SK-N-SH (cell line): ENCODE measurements at regions not wholly inside any gene's neighbourhood (a gene's known extent, or its start where the extent isn't known, plus 50 kb on each side); places are given as distances from the start of the nearest gene placed in this dataset.

Experiments
- CTCF ChIA-PET: fragments of 300-600, 350-600 bp; formaldehyde crosslinking; extraction: SDS; loops from one replicate; lab custom pipeline; 2021; lab: Yijun Ruan, JAX
- POLR2A ChIA-PET: fragments of 350-600 bp; sonication (Branson Sonifier 250); formaldehyde crosslinking; extraction: SDS; loops from one replicate; lab custom pipeline; 2020; ENCODE audit warnings: antibody characterized with exemption, inconsistent platforms; lab: Yijun Ruan, JAX
- DNase-seq: peaks from one replicate; pipeline ENCODE4 v3.0.0; 2012
- H2AFZ ChIP-seq: fragments of 200-600 bp; sonication (generic); 2 replicates; pipeline ENCODE4 v1.8.1; 2016; ENCODE audit warnings: antibody characterized with exemption, mild to moderate bottlenecking, low read depth
- H3F3A ChIP-seq: fragments of 200-600 bp; sonication (generic); replicated peaks from 2 replicates; pipeline ENCODE3; 2016; ENCODE audit warnings: antibody characterized with exemption, mild to moderate bottlenecking; ENCODE audit not compliant: insufficient read depth
- H3K27ac ChIP-seq, 2 experiments: fragments of 200-500 bp in 1 of 2; fragments of 200-600 bp in 1 of 2; sonication (Bioruptor generic) in 1 of 2; sonication (generic), shearing (Covaris generic) in 1 of 2; 2 replicates each; pipeline versions ENCODE4 v1.5.1 to v1.6.1; 2014 to 2016; ENCODE audit warnings: low read depth in 2 of 2, inconsistent platforms in 1 of 2, low read length in 1 of 2, mild to moderate bottlenecking in 1 of 2, mixed read lengths in 1 of 2
- H3K27me3 ChIP-seq: fragments of 200-600 bp; sonication (generic), shearing (Covaris generic); 2 replicates; pipeline ENCODE4 v1.6.1; 2016; ENCODE audit warnings: mixed run types; ENCODE audit not compliant: insufficient read depth
- H3K36me3 ChIP-seq, 2 experiments: fragments of 200-500 bp in 1 of 2; fragments of 200-600 bp in 1 of 2; sonication (Bioruptor generic) in 1 of 2; sonication (generic) in 1 of 2; replicated peaks in 1 of 2; 2 replicates each; pipeline versions ENCODE3 to v1.5.1; 2014 to 2016; ENCODE audit warnings: low read length in 1 of 2, mild to moderate bottlenecking in 1 of 2; ENCODE audit not compliant: insufficient read depth in 2 of 2, control insufficient read depth in 1 of 2
- H3K4me1 ChIP-seq, 2 experiments: fragments of 200-500 bp in 1 of 2; fragments of 200-600 bp in 1 of 2; sonication (Bioruptor generic) in 1 of 2; sonication (generic), shearing (Covaris generic) in 1 of 2; 2 replicates each; pipeline versions ENCODE4 v1.5.1 to v1.6.1; 2014 to 2016; ENCODE audit warnings: low read depth in 1 of 2, low read length in 1 of 2, mixed run types in 1 of 2; ENCODE audit not compliant: insufficient read depth in 2 of 2, control insufficient read depth in 1 of 2
- H3K4me2 ChIP-seq: fragments of 200-600 bp; sonication (generic), shearing (Covaris generic); 2 replicates; pipeline ENCODE4 v1.6.1; 2017; ENCODE audit warnings: mixed run types
- H3K4me3 ChIP-seq, 2 experiments: fragments of 200-500 bp in 1 of 2; fragments of 200-600 bp in 1 of 2; sonication (Bioruptor generic) in 1 of 2; sonication (generic), shearing (Covaris generic) in 1 of 2; 2 replicates each; pipeline versions ENCODE4 v1.5.1 to v1.8.1; 2014 to 2016; ENCODE audit warnings: low read depth in 2 of 2, inconsistent platforms in 1 of 2, low read length in 1 of 2, mild to moderate bottlenecking in 1 of 2, mixed read lengths in 1 of 2, moderate library complexity in 1 of 2
- H3K79me2 ChIP-seq: fragments of 200-600 bp; sonication (generic); 2 replicates; pipeline ENCODE4 v1.8.1; 2017; ENCODE audit warnings: mild to moderate bottlenecking; ENCODE audit not compliant: insufficient read depth
- H3K9ac ChIP-seq: fragments of 200-600 bp; sonication (generic); 2 replicates; pipeline ENCODE4 v1.6.1; 2017; ENCODE audit warnings: mixed run types
- H3K9me2 ChIP-seq: fragments of 200-600 bp; sonication (generic); 2 replicates; pipeline ENCODE4 v1.6.1; 2017; ENCODE audit warnings: mixed run types
- H3K9me3 ChIP-seq: fragments of 200-600 bp; sonication (generic); 2 replicates; pipeline ENCODE4 v1.6.1; 2017; ENCODE audit warnings: mixed run types, mild to moderate bottlenecking, moderate library complexity
- H4K20me1 ChIP-seq: fragments of 200-600 bp; sonication (generic); 2 replicates; pipeline ENCODE4 v1.6.1; 2017; ENCODE audit warnings: mild to moderate bottlenecking, mixed run types; ENCODE audit not compliant: insufficient read depth
- CHD2 ChIP-seq: fragments of 150-350 bp; IDR thresholded peaks from 2 replicates; pipeline ENCODE4 v1.6.1; 2018; ENCODE audit warnings: low read length; ENCODE audit not compliant: partially characterized antibody
- ELF1 ChIP-seq: IDR thresholded peaks from 2 replicates; pipeline ENCODE4 v1.4.0; 2012
- FOXJ3 ChIP-seq: sonication (generic); formaldehyde crosslinking; IDR thresholded peaks from 2 replicates; pipeline ENCODE4 v1.5.1; 2020; ENCODE audit warnings: mild to moderate bottlenecking, missing genetic modification reagents
- FOXM1 ChIP-seq: IDR thresholded peaks from 2 replicates; pipeline ENCODE4 v1.4.0; 2012; ENCODE audit warnings: low read depth, mild to moderate bottlenecking
- PBX3 ChIP-seq: IDR thresholded peaks from 2 replicates; pipeline ENCODE4; 2012
- REST ChIP-seq: IDR thresholded peaks from 2 replicates; pipeline ENCODE4 v1.6.1; 2012; ENCODE audit warnings: mild to moderate bottlenecking, low read depth, low read length, moderate library complexity
- RXRA ChIP-seq: IDR thresholded peaks from 2 replicates; pipeline ENCODE4 v1.4.0; 2012; ENCODE audit warnings: low read depth, mild to moderate bottlenecking, borderline replicate concordance
- SIN3A ChIP-seq: IDR thresholded peaks from 2 replicates; pipeline ENCODE4 v1.6.1; 2012; ENCODE audit warnings: low read depth, mild to moderate bottlenecking, low read length, moderate library complexity, borderline replicate concordance
- SMC3 ChIP-seq: IDR thresholded peaks from 2 replicates; pipeline ENCODE4 v1.6.1; 2012; ENCODE audit warnings: low read depth, low read length, improper control_type of control experiment
- TEAD4 ChIP-seq: IDR thresholded peaks from 2 replicates; pipeline ENCODE4 v1.4.0; 2012; ENCODE audit warnings: mild to moderate bottlenecking, borderline replicate concordance; ENCODE audit not compliant: insufficient read depth
- ZBTB33 ChIP-seq: IDR thresholded peaks from 2 replicates; pipeline ENCODE4 v1.4.0; 2012; ENCODE audit warnings: low read depth, borderline replicate concordance
- WGBS: methylation state at CpG from one replicate; pipeline ENCODE4 v1.1.6; 2017; ENCODE audit warnings: low lambda C conversion rate; 5-methylcytosine and 5-hydroxymethylcytosine counted together

- Histone ChIP-seq H3K27ac (no peak overlapping the region), H3K79me2 (no peaks in the 10 kb centered on the region), H3K9me2 (no peaks in the 10 kb centered on the region), H3K9me3 (no peaks in the 10 kb centered on the region), H3K4me2 (no peak overlapping the region), H3K9ac (no peak overlapping the region), H3K27me3 (no peaks in the 10 kb centered on the region), H4K20me1 (no peaks in the 10 kb centered on the region), H3K4me3 (no peak overlapping the region), H3F3A (no peaks in the 10 kb centered on the region), H2AFZ (no peak overlapping the region), H3K36me3 (no peaks in the 10 kb centered on the region), H3K4me1 (peaks cover 3 to 4% of the 10 kb centered on the region in 2 experiments; a peak in 1 of 4 replicates)
- whole genome bisulfite sequencing, result 80% methylated on average over 4 of the region's 4 CpGs
- TF ChIP-seq CHD2 (no peak), TEAD4 (no peak), RXRA (no peak), SMC3 (no peak), ZBTB33 (no peak), SIN3A (no peak), FOXJ3 (CRISPR knock-in tag) (no peak), ELF1 (no peak), FOXM1 (no peak), REST (no peak), PBX3 (no peak)
- ChIA-PET POLR2A (no interaction called here), CTCF (interaction anchor here (0.5 to 2.3 kb wide), 8 partner anchors 23 to 488 kb away, joined by 3 to 7 read pairs (median 3); no protein-coding TSS in a partner anchor)
- DNase-seq, result no peak
Observed at GRCh38 chr5:125226825-125227224, 480.4 kb upstream of the ZNF608 start.
